IPS-20b (cell line): ENCODE measurements at regions not wholly inside any gene's neighbourhood (a gene's known extent, or its start where the extent isn't known, plus 50 kb on each side); places are given as distances from the start of the nearest gene placed in this dataset.

ENCODE experiments used
- H3K27ac ChIP-seq: one replicate; pipeline ENCODE4 v1.5.1; 2013; ENCODE audit warnings: low read length
- H3K27me3 ChIP-seq: 2 replicates; pipeline ENCODE4 v1.6.1; 2013; ENCODE audit warnings: mild to moderate bottlenecking, low read length, inconsistent platforms; ENCODE audit not compliant: insufficient read depth
- H3K36me3 ChIP-seq: 2 replicates; pipeline ENCODE4 v1.6.1; 2013; ENCODE audit warnings: low read depth, mild to moderate bottlenecking, inconsistent platforms, low read length, moderate library complexity; ENCODE audit not compliant: insufficient read depth
- H3K4me1 ChIP-seq: 2 replicates; pipeline ENCODE4 v1.6.1; 2013; ENCODE audit warnings: mild to moderate bottlenecking, control low read depth, inconsistent platforms, low read length, moderate library complexity; ENCODE audit not compliant: insufficient read depth
- H3K4me3 ChIP-seq: 2 replicates; pipeline ENCODE4 v1.5.1; 2013; ENCODE audit warnings: mild to moderate bottlenecking, low read length, inconsistent platforms
- H3K9ac ChIP-seq: 2 replicates; pipeline ENCODE4 v1.6.1; 2013; ENCODE audit warnings: low read depth, mild to moderate bottlenecking, inconsistent platforms, low read length, moderate library complexity
- H3K9me3 ChIP-seq: 2 replicates; pipeline ENCODE4 v1.6.1; 2013; ENCODE audit warnings: mild to moderate bottlenecking, low read depth, low read length, inconsistent platforms; ENCODE audit not compliant: insufficient read depth

GRCh38 chr3:25863416-25863959 is 73.6 kb downstream of the OXSM start:
- Histone ChIP-seq H3K36me3 (no peaks in the 10 kb centered on the region), H3K9ac (no peak overlapping the region), H3K27ac (no peak overlapping the region), H3K4me3 (no peak overlapping the region), H3K9me3 (no peaks in the 10 kb centered on the region), H3K27me3 (no peaks in the 10 kb centered on the region), H3K4me1 (no peaks in the 10 kb centered on the region; the same call in none of the 2 replicates)

DNA sequence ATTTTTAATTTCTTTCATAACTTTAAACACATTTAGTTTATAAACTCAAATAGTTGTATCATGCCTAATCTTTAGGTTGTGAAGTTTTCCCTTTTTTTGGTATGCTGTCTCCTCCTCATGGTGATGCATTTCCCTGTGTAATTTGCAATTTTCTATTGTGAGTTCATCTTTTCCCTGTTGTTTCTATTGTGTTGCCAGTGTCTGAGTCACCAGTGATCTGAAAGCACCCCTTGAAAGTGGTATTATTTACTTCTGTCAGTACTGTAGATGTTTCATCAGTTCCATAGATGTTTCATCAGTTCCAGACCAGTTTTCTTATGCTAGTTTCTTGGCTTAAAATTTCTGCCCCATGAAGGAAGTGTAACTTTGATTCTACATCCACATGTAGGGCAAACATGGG is 80.6 kb downstream of the OXSM start:
- Histone ChIP-seq H3K9ac (no peak overlapping the region), H3K4me1 (no peaks in the 10 kb centered on the region; the same call in 1 of the 2 replicates)

GRCh38 chr3:25872200-25872877 is 82.4 kb downstream of the OXSM start:
- Histone ChIP-seq H3K4me3 (no peak overlapping the region), H3K36me3 (no peaks in the 10 kb centered on the region), H3K9ac (no peak overlapping the region), H3K27me3 (no peaks in the 10 kb centered on the region), H3K9me3 (no peaks in the 10 kb centered on the region), H3K4me1 (no peaks in the 10 kb centered on the region; the same call in 1 of the 2 replicates), H3K27ac (no peak overlapping the region)

More for the DNA sequence above, 80.6 kb downstream of the OXSM start:
- Histone ChIP-seq H3K4me3 (no peak overlapping the region), H3K27ac (no peak overlapping the region), H3K27me3 (no peaks in the 10 kb centered on the region), H3K9me3 (no peaks in the 10 kb centered on the region), H3K36me3 (no peaks in the 10 kb centered on the region)

GRCh38 chr3:25883492-25883891 is 93.6 kb downstream of the OXSM start:
- no peak overlapping the region for H3K27ac ChIP-seq
- H3K9ac ChIP-seq: no peak overlapping the region
- no peaks in the 10 kb centered on the region for H3K9me3 ChIP-seq

GRCh38 chr3:25884981-25885380 is 95.1 kb downstream of the OXSM start:
- Histone ChIP-seq H3K27ac (no peak overlapping the region), H3K4me1 (peaks cover 11% of the 10 kb centered on the region), H3K36me3 (no peaks in the 10 kb centered on the region), H3K9me3 (no peaks in the 10 kb centered on the region), H3K27me3 (no peaks in the 10 kb centered on the region), H3K9ac (no peak overlapping the region), H3K4me3 (no peak overlapping the region)

More at GRCh38 chr3:25883492-25883891, 93.6 kb downstream of the OXSM start:
- Histone ChIP-seq H3K36me3 (no peaks in the 10 kb centered on the region), H3K4me1 (no peaks in the 10 kb centered on the region), H3K27me3 (no peaks in the 10 kb centered on the region), H3K4me3 (no peak overlapping the region)

GRCh38 chr3:25885544-25885943 is 95.7 kb downstream of the OXSM start:
- Histone ChIP-seq H3K4me3 (no peak overlapping the region), H3K27me3 (no peaks in the 10 kb centered on the region), H3K27ac (no peak overlapping the region), H3K36me3 (no peaks in the 10 kb centered on the region), H3K4me1 (peaks cover 11% of the 10 kb centered on the region), H3K9ac (no peak overlapping the region), H3K9me3 (no peaks in the 10 kb centered on the region)

GRCh38 chr3:25887907-25888306 is 98.0 kb downstream of the OXSM start:
- no peak overlapping the region for H3K4me3 ChIP-seq
- H3K9me3 ChIP-seq: no peaks in the 10 kb centered on the region
- H3K4me1 ChIP-seq: peaks cover 11% of the 10 kb centered on the region
- no peak overlapping the region for H3K27ac ChIP-seq
- H3K36me3 ChIP-seq: no peaks in the 10 kb centered on the region
- H3K9ac ChIP-seq: no peak overlapping the region
- H3K27me3 ChIP-seq: no peaks in the 10 kb centered on the region

DNA sequence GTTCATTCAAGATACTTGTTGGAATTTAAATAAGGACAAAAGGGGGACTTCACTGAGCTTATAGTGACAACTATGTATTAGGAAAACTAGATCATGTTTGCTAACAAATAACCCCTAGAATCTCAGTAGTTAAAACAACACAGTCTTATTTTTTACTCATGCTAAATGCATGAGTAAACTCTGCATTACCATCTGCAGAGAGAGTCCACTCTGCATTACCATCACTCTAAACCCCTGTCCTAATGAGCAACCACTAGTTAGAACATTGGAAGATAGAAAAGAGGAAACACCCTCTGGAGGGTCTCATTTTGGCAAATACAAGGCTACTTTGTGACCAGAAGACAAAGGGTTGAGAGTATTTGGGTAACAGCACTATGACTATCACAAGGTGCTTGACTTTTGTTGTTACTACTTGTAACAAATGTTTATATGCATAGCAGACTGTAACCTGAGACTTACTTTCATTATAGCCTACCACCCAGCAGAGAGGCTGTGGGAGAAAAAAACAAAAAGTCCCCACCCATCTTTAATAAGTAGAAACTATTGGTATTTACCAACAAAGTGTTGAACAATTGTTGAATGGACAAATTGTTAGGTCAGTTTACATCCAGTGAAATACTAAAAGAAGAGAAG is 99.1 kb downstream of the OXSM start:
- H3K27me3 ChIP-seq: no peaks in the 10 kb centered on the region
- peaks cover 11% of the 10 kb centered on the region for H3K4me1 ChIP-seq
- H3K36me3 ChIP-seq: no peaks in the 10 kb centered on the region
- no peak overlapping the region for H3K27ac ChIP-seq
- no peaks in the 10 kb centered on the region for H3K9me3 ChIP-seq
- H3K4me3 ChIP-seq: no peak overlapping the region
- no peak overlapping the region for H3K9ac ChIP-seq

DNA sequence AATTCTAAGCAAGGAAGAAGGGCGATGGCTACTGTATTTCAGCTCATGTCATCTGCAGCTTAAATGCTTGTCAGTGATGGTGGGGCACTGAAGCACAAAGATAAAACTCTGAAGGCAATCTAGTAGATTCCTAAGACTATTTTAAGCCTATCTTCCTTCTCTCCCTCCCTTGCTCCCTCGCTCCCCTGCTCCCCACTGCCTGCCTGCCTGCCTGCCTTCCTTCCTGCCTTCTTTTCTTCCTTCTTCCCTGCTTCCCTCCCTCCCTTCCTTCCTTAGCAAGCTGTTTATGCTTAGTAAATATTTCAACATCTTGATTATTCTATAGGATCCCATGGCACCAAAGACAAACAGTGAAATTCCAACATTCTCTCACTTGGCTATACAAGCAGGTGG is 99.6 kb downstream of the OXSM start:
- no peak overlapping the region for H3K27ac ChIP-seq
- H3K9me3 ChIP-seq: no peaks in the 10 kb centered on the region
- H3K9ac ChIP-seq: no peak overlapping the region
- no peaks in the 10 kb centered on the region for H3K27me3 ChIP-seq
- H3K36me3 ChIP-seq: no peaks in the 10 kb centered on the region
- peaks cover 11% of the 10 kb centered on the region for H3K4me1 ChIP-seq
- no peak overlapping the region for H3K4me3 ChIP-seq

DNA sequence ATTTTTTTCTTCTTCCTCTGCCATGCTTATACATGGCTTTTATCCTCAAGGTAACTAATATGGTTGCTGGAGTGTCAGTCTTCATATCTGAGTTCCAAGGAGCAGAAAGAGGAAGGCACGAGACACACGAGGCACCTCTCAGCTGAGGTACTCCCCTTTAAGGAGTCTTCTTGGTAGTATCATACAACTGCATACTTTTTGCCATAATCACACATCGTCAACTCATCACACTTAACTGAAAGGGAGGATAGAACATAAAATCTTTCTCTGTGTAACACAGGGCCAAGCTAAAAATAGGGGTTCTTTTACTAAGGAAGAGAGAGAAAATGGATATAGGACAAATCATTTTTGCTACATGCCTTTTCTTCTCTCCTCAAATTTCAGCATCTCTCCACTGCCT is 104.2 kb downstream of the OXSM start:
- no peaks in the 10 kb centered on the region for H3K9me3 ChIP-seq
- H3K9ac ChIP-seq: no peak overlapping the region
- H3K4me3 ChIP-seq: no peak overlapping the region
- H3K27ac ChIP-seq: no peak overlapping the region
- peaks cover 8% of the 10 kb centered on the region for H3K4me1 ChIP-seq
- no peaks in the 10 kb centered on the region for H3K36me3 ChIP-seq
- no peaks in the 10 kb centered on the region for H3K27me3 ChIP-seq

- H3K36me3 ChIP-seq: no peaks in the 10 kb centered on the region
- no peaks in the 10 kb centered on the region for H3K27me3 ChIP-seq
- no peak overlapping the region for H3K4me3 ChIP-seq
- H3K4me1 ChIP-seq: peaks cover under 1% of the 10 kb centered on the region; the same call in 1 of the 2 replicates
- H3K27ac ChIP-seq: no peak overlapping the region
- H3K9ac ChIP-seq: no peak overlapping the region
- H3K9me3 ChIP-seq: no peaks in the 10 kb centered on the region
Observed at GRCh38 chr3:25895031-25895430, 105.1 kb downstream of the OXSM start.

DNA sequence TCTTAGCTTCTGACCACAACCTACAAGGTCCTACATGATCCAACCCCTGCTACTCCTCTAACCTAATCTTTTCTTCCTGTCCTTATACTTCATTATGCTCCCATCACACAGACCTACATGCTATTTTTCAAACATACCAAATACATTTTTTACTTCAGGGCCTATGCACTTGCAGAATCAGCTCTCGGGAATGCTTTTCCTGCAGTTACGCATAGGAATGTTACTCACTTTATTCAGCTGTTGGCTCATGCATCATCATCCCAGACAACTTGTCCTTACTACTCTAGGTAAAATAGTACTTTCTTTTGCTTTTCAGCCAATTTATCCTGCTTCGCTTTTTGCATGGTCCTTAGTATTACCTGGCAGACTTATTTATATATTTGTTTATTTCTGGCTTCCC is 105.6 kb downstream of the OXSM start:
- Histone ChIP-seq H3K27me3 (no peaks in the 10 kb centered on the region), H3K4me1 (no peaks in the 10 kb centered on the region), H3K9ac (no peak overlapping the region), H3K4me3 (no peak overlapping the region), H3K9me3 (no peaks in the 10 kb centered on the region), H3K36me3 (no peaks in the 10 kb centered on the region), H3K27ac (no peak overlapping the region)
